ENCODE measurements at regions not wholly inside any gene's neighbourhood (a gene's known extent, or its start where the extent isn't known, plus 50 kb on each side); places are given as distances from the start of the nearest gene placed in this dataset.

GRCh38 chr18:7458884-7459283, 108.2 kb upstream of the PTPRM start:
- H3K4me1 ChIP-seq (ENCODE audit: control insufficient read depth in 2 of 3, insufficient read depth in 2 of 3, low read depth in 1 of 3, low read length in 3 of 3) = no peaks in the 10 kb centered on the region
- no peak overlapping the region for H3K27ac ChIP-seq (ENCODE audit: low read depth in 2 of 2, low read length in 2 of 2)
- FAIRE-seq = no peak
- H3K27me3 ChIP-seq (ENCODE audit: control insufficient read depth, insufficient read depth, low read length) = no peaks in the 10 kb centered on the region
- no peaks in the 10 kb centered on the region for H3K36me3 ChIP-seq (ENCODE audit: control insufficient read depth in 2 of 3, insufficient read depth in 3 of 3, low read length in 3 of 3)
- H3K4me3 ChIP-seq (ENCODE audit: low read length in 3 of 3) = no peak overlapping the region
- H3K9me3 ChIP-seq (ENCODE audit: control insufficient read depth in 2 of 3, insufficient read depth in 1 of 3, low read length in 3 of 3) = no peaks in the 10 kb centered on the region
- intact Hi-C loops (cut with DNase I) = no loop called here
- no peak for TF ChIP-seq CTCF (IDR thresholded peaks at IDR 0.05; ENCODE audit: borderline replicate concordance, extremely low read depth, insufficient read depth)
- no peak for DNase-seq
- no peak overlapping the region for H3K9ac ChIP-seq (ENCODE audit: low read length in 3 of 3)

- H3K4me1 ChIP-seq (ENCODE audit: control insufficient read depth in 2 of 3, insufficient read depth in 2 of 3, low read depth in 1 of 3, low read length in 3 of 3) = no peaks in the 10 kb centered on the region
- no peak overlapping the region for H3K9ac ChIP-seq (ENCODE audit: low read length in 3 of 3)
- H3K4me3 ChIP-seq (ENCODE audit: low read length in 3 of 3) = no peak overlapping the region
- intact Hi-C loops (cut with DNase I) = no loop called here
- no peaks in the 10 kb centered on the region for H3K36me3 ChIP-seq (ENCODE audit: control insufficient read depth in 2 of 3, insufficient read depth in 3 of 3, low read length in 3 of 3)
- H3K27ac ChIP-seq (ENCODE audit: low read depth in 2 of 2, low read length in 2 of 2) = no peak overlapping the region
- no peaks in the 10 kb centered on the region for H3K27me3 ChIP-seq (ENCODE audit: control insufficient read depth, insufficient read depth, low read length)
- no peaks in the 10 kb centered on the region for H3K9me3 ChIP-seq (ENCODE audit: control insufficient read depth in 2 of 3, insufficient read depth in 1 of 3, low read length in 3 of 3)
- peak in 1 of 5 donors; percentile 44 for DNase-seq
- FAIRE-seq = no peak
- TF ChIP-seq CTCF (IDR thresholded peaks at IDR 0.05; ENCODE audit: borderline replicate concordance, extremely low read depth, insufficient read depth) = no peak
Observed at GRCh38 chr18:7459851-7460770, 107.0 kb upstream of the PTPRM start.

- Histone ChIP-seq H3K4me3 (ENCODE audit: low read length in 3 of 3) (no peak overlapping the region), H3K9me3 (ENCODE audit: control insufficient read depth in 2 of 3, insufficient read depth in 1 of 3, low read length in 3 of 3) (no peaks in the 10 kb centered on the region), H3K9ac (ENCODE audit: low read length in 3 of 3) (no peak overlapping the region), H3K27me3 (ENCODE audit: control insufficient read depth, insufficient read depth, low read length) (no peaks in the 10 kb centered on the region), H3K27ac (ENCODE audit: low read depth in 2 of 2, low read length in 2 of 2) (no peak overlapping the region), H3K4me1 (ENCODE audit: control insufficient read depth in 2 of 3, insufficient read depth in 2 of 3, low read depth in 1 of 3, low read length in 3 of 3) (no peaks in the 10 kb centered on the region), H3K36me3 (ENCODE audit: control insufficient read depth in 2 of 3, insufficient read depth in 3 of 3, low read length in 3 of 3) (no peaks in the 10 kb centered on the region)
- intact Hi-C loops (cut with DNase I) = no loop called here
- DNase-seq (peak in 2 of 5 donors; percentile 49 to 51), FAIRE-seq (no peak)
- no peak for TF ChIP-seq CTCF (IDR thresholded peaks at IDR 0.05; ENCODE audit: borderline replicate concordance, extremely low read depth, insufficient read depth)
Observed at GRCh38 chr18:7464245-7464966, 102.7 kb upstream of the PTPRM start.
